ENCODE measurements at regions not wholly inside any gene's neighbourhood (a gene's known extent, or its start where the extent isn't known, plus 50 kb on each side); places are given as distances from the start of the nearest gene placed in this dataset.

DNA sequence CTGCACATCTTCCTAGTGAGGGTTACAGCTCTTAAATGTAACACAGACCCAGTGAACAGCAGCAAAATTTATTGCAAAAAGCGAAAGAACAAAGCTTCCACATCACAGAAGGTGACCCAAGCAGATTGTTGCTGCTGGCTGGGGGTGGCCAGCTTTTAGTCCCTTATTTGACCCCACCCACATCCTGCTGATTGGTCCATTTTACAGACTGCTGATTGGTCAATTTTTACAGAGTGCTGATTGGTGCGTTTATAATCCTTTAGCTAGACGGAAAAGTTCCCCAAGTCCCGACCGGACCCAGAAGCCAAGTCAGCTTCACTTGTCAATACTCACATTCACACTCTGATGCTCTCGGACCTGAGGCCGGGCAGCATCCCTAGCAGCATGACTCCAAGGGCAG, 154.5 kb upstream of the ATP10A start:
- Histone ChIP-seq H3K4me3 (IDR thresholded peaks at IDR 0.05; ENCODE audit: insufficient read depth, low read depth, low read length) (no peak overlapping the region), H3K9ac (no peak overlapping the region)

DNA sequence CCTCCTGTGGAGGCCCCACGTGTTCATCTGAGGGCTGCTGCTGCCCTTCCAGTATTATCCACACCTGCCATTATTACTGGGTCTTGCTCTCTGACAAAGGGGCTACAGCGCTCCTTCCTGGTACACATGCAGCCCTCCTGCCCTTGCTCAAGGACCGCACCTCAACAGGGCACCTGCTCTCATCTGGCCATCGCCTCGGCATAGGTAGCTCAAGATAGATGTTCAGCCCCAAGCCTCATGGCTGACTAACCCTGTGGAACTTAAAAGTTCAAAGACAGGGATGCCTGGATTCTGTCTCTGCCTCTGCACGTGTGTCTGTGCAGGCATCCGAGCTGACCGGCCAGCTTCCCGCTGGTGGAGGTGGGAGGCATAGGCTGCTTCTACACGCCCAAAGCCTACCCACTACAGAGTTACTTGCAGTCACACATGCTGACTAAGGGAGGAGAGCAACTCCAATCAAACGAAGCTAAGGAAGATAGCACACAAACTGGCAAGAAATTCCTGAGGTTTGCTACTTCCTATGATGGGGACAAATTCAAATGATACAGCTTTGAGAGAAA, 152.5 kb upstream of the ATP10A start:
- Histone ChIP-seq H3K4me2 (no peak overlapping the region), H3K4me3 (IDR thresholded peaks at IDR 0.05; ENCODE audit: insufficient read depth, low read depth, low read length) (no peak overlapping the region), H3K79me2 (ENCODE audit: insufficient read depth, low read depth) (no peaks in the 10 kb centered on the region), H4K20me1 (ENCODE audit: insufficient read depth) (no peaks in the 10 kb centered on the region), H3K9ac (no peak overlapping the region), H3K36me3 (ENCODE audit: insufficient read depth) (no peaks in the 10 kb centered on the region), H3K27me3 (ENCODE audit: insufficient read depth, low read depth) (no peaks in the 10 kb centered on the region), H3K27ac (no peak overlapping the region), H2AFZ (ENCODE audit: low read depth) (no peak overlapping the region), H3K4me1 (ENCODE audit: low read depth, poor library complexity, severe bottlenecking) (no peaks in the 10 kb centered on the region)
- TF ChIP-seq, protein P1, sequence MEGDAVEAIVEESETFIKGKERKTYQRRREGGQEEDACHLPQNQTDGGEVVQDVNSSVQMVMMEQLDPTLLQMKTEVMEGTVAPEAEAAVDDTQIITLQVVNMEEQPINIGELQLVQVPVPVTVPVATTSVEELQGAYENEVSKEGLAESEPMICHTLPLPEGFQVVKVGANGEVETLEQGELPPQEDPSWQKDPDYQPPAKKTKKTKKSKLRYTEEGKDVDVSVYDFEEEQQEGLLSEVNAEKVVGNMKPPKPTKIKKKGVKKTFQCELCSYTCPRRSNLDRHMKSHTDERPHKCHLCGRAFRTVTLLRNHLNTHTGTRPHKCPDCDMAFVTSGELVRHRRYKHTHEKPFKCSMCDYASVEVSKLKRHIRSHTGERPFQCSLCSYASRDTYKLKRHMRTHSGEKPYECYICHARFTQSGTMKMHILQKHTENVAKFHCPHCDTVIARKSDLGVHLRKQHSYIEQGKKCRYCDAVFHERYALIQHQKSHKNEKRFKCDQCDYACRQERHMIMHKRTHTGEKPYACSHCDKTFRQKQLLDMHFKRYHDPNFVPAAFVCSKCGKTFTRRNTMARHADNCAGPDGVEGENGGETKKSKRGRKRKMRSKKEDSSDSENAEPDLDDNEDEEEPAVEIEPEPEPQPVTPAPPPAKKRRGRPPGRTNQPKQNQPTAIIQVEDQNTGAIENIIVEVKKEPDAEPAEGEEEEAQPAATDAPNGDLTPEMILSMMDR (conservative IDR thresholded peaks at IDR 0.05; ENCODE audit: low read depth, low read length), result no peak

More for the DNA sequence above, 154.5 kb upstream of the ATP10A start:
- no peaks in the 10 kb centered on the region for H4K20me1 ChIP-seq (ENCODE audit: insufficient read depth)
- no peaks in the 10 kb centered on the region for H3K79me2 ChIP-seq (ENCODE audit: insufficient read depth, low read depth)
- no peaks in the 10 kb centered on the region for H3K4me1 ChIP-seq (ENCODE audit: low read depth, poor library complexity, severe bottlenecking)
- H3K27ac ChIP-seq, result no peak overlapping the region
- TF ChIP-seq, protein P1 (conservative IDR thresholded peaks at IDR 0.05; ENCODE audit: low read depth, low read length), result no peak
- H3K4me2 ChIP-seq, result no peak overlapping the region
- no peak overlapping the region for H2AFZ ChIP-seq (ENCODE audit: low read depth)
- no peaks in the 10 kb centered on the region for H3K27me3 ChIP-seq (ENCODE audit: insufficient read depth, low read depth)
- H3K36me3 ChIP-seq (ENCODE audit: insufficient read depth), result no peaks in the 10 kb centered on the region

DNA sequence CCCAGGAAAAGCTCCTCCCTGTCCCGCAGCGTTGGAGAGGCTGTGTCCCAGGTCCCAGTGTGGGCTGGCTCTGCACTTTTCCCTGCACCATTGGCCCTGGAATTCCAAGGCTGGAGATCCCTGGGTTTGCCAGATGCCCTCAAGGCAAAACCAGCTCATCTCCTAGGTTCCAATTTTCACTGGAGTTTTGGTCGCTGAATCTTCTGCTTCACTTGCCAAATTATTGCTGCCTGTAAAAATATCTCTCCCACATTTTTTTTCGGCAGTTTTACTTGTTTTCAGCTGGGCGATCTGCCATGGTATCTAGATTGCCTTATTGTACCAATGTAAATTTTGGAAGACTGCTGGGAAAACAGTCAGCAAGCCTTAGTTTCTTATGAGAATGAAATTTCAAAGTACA, 150.9 kb upstream of the ATP10A start:
- H3K4me1 ChIP-seq (ENCODE audit: low read depth, poor library complexity, severe bottlenecking), result no peaks in the 10 kb centered on the region
- no peaks in the 10 kb centered on the region for H4K20me1 ChIP-seq (ENCODE audit: insufficient read depth)
- H3K27me3 ChIP-seq (ENCODE audit: insufficient read depth, low read depth), result no peaks in the 10 kb centered on the region
- H2AFZ ChIP-seq (ENCODE audit: low read depth), result no peak overlapping the region
- no peak overlapping the region for H3K4me2 ChIP-seq
- H3K27ac ChIP-seq, result no peak overlapping the region
- no peak overlapping the region for H3K4me3 ChIP-seq (IDR thresholded peaks at IDR 0.05; ENCODE audit: insufficient read depth, low read depth, low read length)
- no peaks in the 10 kb centered on the region for H3K36me3 ChIP-seq (ENCODE audit: insufficient read depth)
- no peak overlapping the region for H3K9ac ChIP-seq
- H3K79me2 ChIP-seq (ENCODE audit: insufficient read depth, low read depth), result no peaks in the 10 kb centered on the region
- TF ChIP-seq, protein P1 (conservative IDR thresholded peaks at IDR 0.05; ENCODE audit: low read depth, low read length), result no peak

DNA sequence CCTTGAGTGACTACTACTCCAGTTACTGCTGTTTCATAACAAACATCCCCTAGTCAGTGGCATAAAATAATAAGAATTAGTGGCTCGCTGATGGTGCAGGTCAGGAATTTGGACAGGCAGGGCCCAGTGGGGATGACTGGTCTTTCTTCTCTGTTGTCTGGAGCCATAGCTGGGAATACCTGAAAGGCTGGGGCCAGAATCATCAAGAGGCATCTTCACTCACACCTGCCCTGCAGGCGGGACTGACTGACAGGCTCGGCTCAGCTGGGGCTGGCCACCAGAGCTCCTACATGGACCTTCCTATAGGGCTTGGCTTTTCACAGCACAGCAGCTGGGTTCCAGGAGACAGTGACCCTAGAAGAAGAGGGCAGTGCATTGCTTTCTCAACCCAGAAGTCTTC, 148.8 kb upstream of the ATP10A start:
- Histone ChIP-seq H3K9ac (no peak overlapping the region), H3K4me1 (ENCODE audit: low read depth, poor library complexity, severe bottlenecking) (no peaks in the 10 kb centered on the region), H3K27me3 (ENCODE audit: insufficient read depth, low read depth) (no peaks in the 10 kb centered on the region), H4K20me1 (ENCODE audit: insufficient read depth) (no peaks in the 10 kb centered on the region), H3K4me2 (no peak overlapping the region), H3K79me2 (ENCODE audit: insufficient read depth, low read depth) (no peaks in the 10 kb centered on the region), H3K36me3 (ENCODE audit: insufficient read depth) (no peaks in the 10 kb centered on the region), H3K4me3 (IDR thresholded peaks at IDR 0.05; ENCODE audit: insufficient read depth, low read depth, low read length) (no peak overlapping the region), H3K27ac (no peak overlapping the region), H2AFZ (ENCODE audit: low read depth) (no peak overlapping the region)
- TF ChIP-seq, protein P1 (conservative IDR thresholded peaks at IDR 0.05; ENCODE audit: low read depth, low read length), result no peak
